OCI-LY7 (cell line): ENCODE measurements at regions not wholly inside any gene's neighbourhood (a gene's known extent, or its start where the extent isn't known, plus 50 kb on each side); places are given as distances from the start of the nearest gene placed in this dataset.

ENCODE experiments used
- BruUV-seq: library from RNA; stranded (reverse); fragments of 400-500 nt; replicated peaks from 2 replicates; lab custom pipeline; 2021; lab: Mats Ljungman, UMichigan
- CTCF ChIA-PET: fragments of 300-600 bp; sonication (Branson Sonifier 250); formaldehyde crosslinking; loops from one replicate; lab custom pipeline; 2022; ENCODE audit warnings: antibody characterized with exemption; ENCODE audit not compliant: unreplicated experiment; lab: Charles Lee
- POLR2A ChIA-PET: fragments of 300-600 bp; sonication (Branson Sonifier 250); formaldehyde crosslinking; loops from one replicate; lab custom pipeline; 2022; ENCODE audit warnings: antibody characterized with exemption; lab: Charles Lee
- DNase-seq: peaks from one replicate; pipeline ENCODE4 v3.0.0-alpha.2; 2015; ENCODE audit warnings: low spot score
- H2AFZ ChIP-seq: fragments of 200-600 bp; sonication (generic), shearing (Covaris generic); 2 replicates; pipeline ENCODE4 v1.6.1; 2014; ENCODE audit warnings: mild to moderate bottlenecking, antibody characterized with exemption, low read length, moderate library complexity
- H3K27ac ChIP-seq: fragments of 200-600 bp; sonication (generic); 2 replicates; pipeline ENCODE4 v1.5.1; 2014; ENCODE audit warnings: mixed run types, low read depth, mild to moderate bottlenecking, moderate library complexity, low read length, inconsistent platforms; ENCODE audit not compliant: poor library complexity, severe bottlenecking
- H3K36me3 ChIP-seq: fragments of 200-600 bp; sonication (generic); 2 replicates; pipeline ENCODE4 v1.6.1; 2014; ENCODE audit warnings: mild to moderate bottlenecking, antibody characterized with exemption, low read length, moderate library complexity, mixed read lengths; ENCODE audit not compliant: insufficient read depth
- H3K4me1 ChIP-seq: fragments of 200-600 bp; sonication (generic); 2 replicates; pipeline ENCODE4 v1.5.1; 2014; ENCODE audit warnings: mild to moderate bottlenecking, low read length; ENCODE audit not compliant: insufficient read depth, poor library complexity, severe bottlenecking
- H3K4me2 ChIP-seq: fragments of 200-600 bp; sonication (generic); 2 replicates; pipeline ENCODE4 v1.6.1; 2014; ENCODE audit warnings: mild to moderate bottlenecking, low read length
- H3K4me3 ChIP-seq: fragments of 200-600 bp; sonication (generic); 2 replicates; pipeline ENCODE4 v1.5.1; 2014; ENCODE audit warnings: mild to moderate bottlenecking, low read depth, low read length; ENCODE audit not compliant: poor library complexity, severe bottlenecking
- H3K79me2 ChIP-seq: fragments of 200-600 bp; sonication (generic); 2 replicates; pipeline ENCODE4 v1.6.1; 2016; ENCODE audit warnings: low read depth, mild to moderate bottlenecking, low read length, moderate library complexity, mixed read lengths; ENCODE audit not compliant: insufficient read depth
- H3K9me2 ChIP-seq: fragments of 200-600 bp; sonication (generic); 2 replicates; pipeline ENCODE4 v1.6.1; 2016; ENCODE audit warnings: mild to moderate bottlenecking, low read length, mixed read lengths; ENCODE audit not compliant: insufficient read depth
- H3K9me3 ChIP-seq: fragments of 200-600 bp; sonication (generic); 2 replicates; pipeline ENCODE4 v1.6.1; 2014; ENCODE audit warnings: mild to moderate bottlenecking, mixed run types, low read length, mixed read lengths
- H4K20me1 ChIP-seq: fragments of 200-600 bp; sonication (generic); 2 replicates; pipeline ENCODE4 v1.6.1; 2014; ENCODE audit warnings: mild to moderate bottlenecking, antibody characterized with exemption, low read length, moderate library complexity, mixed read lengths; ENCODE audit not compliant: insufficient read depth
- CTCF ChIP-seq: fragments of 200-600 bp; sonication (generic); conservative IDR thresholded peaks from 2 replicates; pipeline ENCODE4 v1.5.1; 2014; ENCODE audit warnings: mild to moderate bottlenecking, antibody characterized with exemption, low read length, moderate library complexity, mixed read lengths
- EZH2phosphoT487 ChIP-seq: fragments of 200-600 bp; sonication (generic); IDR thresholded peaks from 2 replicates; pipeline ENCODE4 v1.6.1; 2018; ENCODE audit warnings: low read depth, borderline replicate concordance, mild to moderate bottlenecking, mixed run types, antibody characterized with exemption, low read length, moderate library complexity, mixed read lengths
- intact Hi-C: fragments of 100-400 bp; cut with micrococcal nuclease; formaldehyde crosslinking; loops from one replicate; pipeline ENCODE4 v1.10.0; 2022; ENCODE audit not compliant: unreplicated experiment

- no peaks in the 10 kb centered on the region for H3K4me1 ChIP-seq
- no peaks in the 10 kb centered on the region for H3K9me2 ChIP-seq
- intact Hi-C loops, result no loop called here
- DNase-seq, result no peak
- POLR2A ChIA-PET, result no interaction called here
- no peaks in the 10 kb centered on the region for H3K79me2 ChIP-seq
- no peaks in the 10 kb centered on the region for H4K20me1 ChIP-seq
- BruUV-seq, result no TSS peak
- H3K4me3 ChIP-seq, result no peak overlapping the region
- H3K36me3 ChIP-seq, result no peaks in the 10 kb centered on the region
- TF ChIP-seq EZH2phosphoT487 (no peak), CTCF (no peak)
- H3K9me3 ChIP-seq, result no peaks in the 10 kb centered on the region
- no peak overlapping the region for H3K27ac ChIP-seq
- CTCF ChIA-PET, result no interaction called here
- no peak overlapping the region for H3K4me2 ChIP-seq
- H2AFZ ChIP-seq, result no peak overlapping the region
Measured at GRCh38 chr5:5542654-5543053, 120.2 kb downstream of the ICE1 start.

GRCh38 chr5:5540065-5540464 is 117.6 kb downstream of the ICE1 start:
- no TSS peak for BruUV-seq
- Histone ChIP-seq H4K20me1 (no peaks in the 10 kb centered on the region), H3K9me3 (no peaks in the 10 kb centered on the region), H3K4me2 (no peak overlapping the region), H2AFZ (no peak overlapping the region), H3K27ac (no peak overlapping the region), H3K4me3 (no peak overlapping the region), H3K36me3 (no peaks in the 10 kb centered on the region), H3K4me1 (no peaks in the 10 kb centered on the region), H3K9me2 (no peaks in the 10 kb centered on the region), H3K79me2 (no peaks in the 10 kb centered on the region)
- ChIA-PET POLR2A (no interaction called here), CTCF (no interaction called here)
- no peak for DNase-seq
- TF ChIP-seq CTCF (no peak), EZH2phosphoT487 (no peak)
- intact Hi-C loops, result no loop called here
